ENCODE measurements at regions not wholly inside any gene's neighbourhood (a gene's known extent, or its start where the extent isn't known, plus 50 kb on each side); places are given as distances from the start of the nearest gene placed in this dataset.

DNA sequence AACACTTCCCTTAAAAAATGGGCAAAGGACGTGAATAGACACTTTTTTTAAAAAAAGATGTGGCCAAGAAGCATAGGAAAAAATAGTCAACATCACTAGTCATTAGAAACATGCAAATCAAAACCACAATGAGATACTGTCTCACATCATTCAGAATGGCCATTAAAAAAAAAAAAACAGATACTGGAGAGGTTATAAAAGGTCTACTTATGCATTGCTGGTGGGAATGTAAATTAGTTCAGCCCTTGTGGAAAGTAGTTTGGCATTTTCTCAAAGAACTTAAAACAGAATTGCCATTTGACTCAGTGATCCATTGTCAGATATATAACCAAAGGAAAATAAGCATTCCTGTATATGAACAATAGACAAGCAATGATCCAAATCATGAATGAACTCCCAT is 352.8 kb upstream of the EPHA5 start:
- TF ChIP-seq, protein P1, sequence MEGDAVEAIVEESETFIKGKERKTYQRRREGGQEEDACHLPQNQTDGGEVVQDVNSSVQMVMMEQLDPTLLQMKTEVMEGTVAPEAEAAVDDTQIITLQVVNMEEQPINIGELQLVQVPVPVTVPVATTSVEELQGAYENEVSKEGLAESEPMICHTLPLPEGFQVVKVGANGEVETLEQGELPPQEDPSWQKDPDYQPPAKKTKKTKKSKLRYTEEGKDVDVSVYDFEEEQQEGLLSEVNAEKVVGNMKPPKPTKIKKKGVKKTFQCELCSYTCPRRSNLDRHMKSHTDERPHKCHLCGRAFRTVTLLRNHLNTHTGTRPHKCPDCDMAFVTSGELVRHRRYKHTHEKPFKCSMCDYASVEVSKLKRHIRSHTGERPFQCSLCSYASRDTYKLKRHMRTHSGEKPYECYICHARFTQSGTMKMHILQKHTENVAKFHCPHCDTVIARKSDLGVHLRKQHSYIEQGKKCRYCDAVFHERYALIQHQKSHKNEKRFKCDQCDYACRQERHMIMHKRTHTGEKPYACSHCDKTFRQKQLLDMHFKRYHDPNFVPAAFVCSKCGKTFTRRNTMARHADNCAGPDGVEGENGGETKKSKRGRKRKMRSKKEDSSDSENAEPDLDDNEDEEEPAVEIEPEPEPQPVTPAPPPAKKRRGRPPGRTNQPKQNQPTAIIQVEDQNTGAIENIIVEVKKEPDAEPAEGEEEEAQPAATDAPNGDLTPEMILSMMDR (IDR thresholded peaks at IDR 0.05; ENCODE audit: insufficient read depth, low read length): no peak
- no peak for TF ChIP-seq GABPA (IDR thresholded peaks at IDR 0.05; ENCODE audit: low read depth)
- TF ChIP-seq, protein P2, sequence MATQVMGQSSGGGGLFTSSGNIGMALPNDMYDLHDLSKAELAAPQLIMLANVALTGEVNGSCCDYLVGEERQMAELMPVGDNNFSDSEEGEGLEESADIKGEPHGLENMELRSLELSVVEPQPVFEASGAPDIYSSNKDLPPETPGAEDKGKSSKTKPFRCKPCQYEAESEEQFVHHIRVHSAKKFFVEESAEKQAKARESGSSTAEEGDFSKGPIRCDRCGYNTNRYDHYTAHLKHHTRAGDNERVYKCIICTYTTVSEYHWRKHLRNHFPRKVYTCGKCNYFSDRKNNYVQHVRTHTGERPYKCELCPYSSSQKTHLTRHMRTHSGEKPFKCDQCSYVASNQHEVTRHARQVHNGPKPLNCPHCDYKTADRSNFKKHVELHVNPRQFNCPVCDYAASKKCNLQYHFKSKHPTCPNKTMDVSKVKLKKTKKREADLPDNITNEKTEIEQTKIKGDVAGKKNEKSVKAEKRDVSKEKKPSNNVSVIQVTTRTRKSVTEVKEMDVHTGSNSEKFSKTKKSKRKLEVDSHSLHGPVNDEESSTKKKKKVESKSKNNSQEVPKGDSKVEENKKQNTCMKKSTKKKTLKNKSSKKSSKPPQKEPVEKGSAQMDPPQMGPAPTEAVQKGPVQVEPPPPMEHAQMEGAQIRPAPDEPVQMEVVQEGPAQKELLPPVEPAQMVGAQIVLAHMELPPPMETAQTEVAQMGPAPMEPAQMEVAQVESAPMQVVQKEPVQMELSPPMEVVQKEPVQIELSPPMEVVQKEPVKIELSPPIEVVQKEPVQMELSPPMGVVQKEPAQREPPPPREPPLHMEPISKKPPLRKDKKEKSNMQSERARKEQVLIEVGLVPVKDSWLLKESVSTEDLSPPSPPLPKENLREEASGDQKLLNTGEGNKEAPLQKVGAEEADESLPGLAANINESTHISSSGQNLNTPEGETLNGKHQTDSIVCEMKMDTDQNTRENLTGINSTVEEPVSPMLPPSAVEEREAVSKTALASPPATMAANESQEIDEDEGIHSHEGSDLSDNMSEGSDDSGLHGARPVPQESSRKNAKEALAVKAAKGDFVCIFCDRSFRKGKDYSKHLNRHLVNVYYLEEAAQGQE (IDR thresholded peaks at IDR 0.05; ENCODE audit: insufficient replicate concordance, low read depth): no peak

Measured in HL-60 (cell line).